Spleen (tissue), 7 donors: ENCODE measurements at regions not wholly inside any gene's neighbourhood (a gene's known extent, or its start where the extent isn't known, plus 50 kb on each side); places are given as distances from the start of the nearest gene placed in this dataset.

Experiments
- POLR2A ChIP-seq, 3 donors: fragments of 450-650 bp; IDR thresholded peaks; one replicate each; pipeline ENCODE4 v1.5.1; 2017; ENCODE audit warnings: antibody characterized with exemption in 3 of 3, mild to moderate bottlenecking in 1 of 3
- TF ChIP-seq, protein P1 (sequence below), 11 experiments: fragments of 200-600 bp in 7 of 11; fragments of 450-650 bp in 4 of 11; sonication (generic) in 4 of 11; IDR thresholded peaks in 8 of 11; conservative IDR thresholded peaks in 3 of 11; 1 replicate in 7 of 11; 2 replicates in 4 of 11; pipeline versions ENCODE4 v1.4.0 to v1.8.0; 2016 to 2021; ENCODE audit warnings: antibody characterized with exemption in 11 of 11, inconsistent platforms in 4 of 11, mild to moderate bottlenecking in 1 of 11
- donor health status: DM: no; HTN: no; CAD: no; lungs with moderate emphysema.
- donor health status: DM: no; HTN: no; CAD: no.
- donor health status: DM: no; HTN: no; CAD: no.

DNA sequence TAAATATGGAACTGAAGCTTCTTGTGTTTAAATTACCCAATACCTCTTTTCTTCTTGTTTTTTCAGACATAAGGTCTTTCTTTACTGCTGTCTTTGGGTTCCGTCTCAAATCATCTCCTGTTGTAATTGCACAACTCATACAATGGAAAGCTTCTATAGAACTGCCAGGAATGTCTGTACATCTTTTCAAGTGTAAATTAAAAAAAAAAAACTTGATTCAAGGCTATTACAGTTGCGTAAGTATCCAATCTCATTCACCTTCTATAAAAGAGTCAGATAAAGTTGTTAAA lies 243.5 kb downstream of the ICE1 start:
- no peak for TF ChIP-seq POLR2A (IDR thresholded peaks at IDR 0.05)
- TF ChIP-seq, protein P1, sequence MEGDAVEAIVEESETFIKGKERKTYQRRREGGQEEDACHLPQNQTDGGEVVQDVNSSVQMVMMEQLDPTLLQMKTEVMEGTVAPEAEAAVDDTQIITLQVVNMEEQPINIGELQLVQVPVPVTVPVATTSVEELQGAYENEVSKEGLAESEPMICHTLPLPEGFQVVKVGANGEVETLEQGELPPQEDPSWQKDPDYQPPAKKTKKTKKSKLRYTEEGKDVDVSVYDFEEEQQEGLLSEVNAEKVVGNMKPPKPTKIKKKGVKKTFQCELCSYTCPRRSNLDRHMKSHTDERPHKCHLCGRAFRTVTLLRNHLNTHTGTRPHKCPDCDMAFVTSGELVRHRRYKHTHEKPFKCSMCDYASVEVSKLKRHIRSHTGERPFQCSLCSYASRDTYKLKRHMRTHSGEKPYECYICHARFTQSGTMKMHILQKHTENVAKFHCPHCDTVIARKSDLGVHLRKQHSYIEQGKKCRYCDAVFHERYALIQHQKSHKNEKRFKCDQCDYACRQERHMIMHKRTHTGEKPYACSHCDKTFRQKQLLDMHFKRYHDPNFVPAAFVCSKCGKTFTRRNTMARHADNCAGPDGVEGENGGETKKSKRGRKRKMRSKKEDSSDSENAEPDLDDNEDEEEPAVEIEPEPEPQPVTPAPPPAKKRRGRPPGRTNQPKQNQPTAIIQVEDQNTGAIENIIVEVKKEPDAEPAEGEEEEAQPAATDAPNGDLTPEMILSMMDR (IDR thresholded peaks at IDR 0.05 in 8 of 11, conservative IDR thresholded peaks at IDR 0.05 in 3 of 11), result no peak
